A549 (cell line): ENCODE measurements at regions not wholly inside any gene's neighbourhood (a gene's known extent, or its start where the extent isn't known, plus 50 kb on each side); places are given as distances from the start of the nearest gene placed in this dataset.
"Not testable (repeated sequence)": the region's sequence is repeated elsewhere in the genome, so short reads cannot be mapped to it uniquely, and the experiment has no call there.

Experiments
- ATAC-seq, 2 experiments: fragments of 200-7000 bp in 1 of 2; fragments of >200 bp in 1 of 2; cut with Nextera tagmentation in 1 of 2; cut with Tn5 transposase in 1 of 2; 3 replicates each; pipeline versions ENCODE4 v1.8.0 to v1.9.1; 2018 to 2020; ENCODE audit warnings: mild to moderate bottlenecking in 1 of 2, moderate library complexity in 1 of 2
- CTCF ChIA-PET: fragments of 300-600 bp; sonication (Branson Sonifier 250); formaldehyde crosslinking; extraction: SDS; loops from one replicate; lab custom pipeline; 2021; ENCODE audit warnings: antibody characterized with exemption, inconsistent platforms; lab: Yijun Ruan, JAX
- POLR2A ChIA-PET: fragments of 350-600 bp; formaldehyde crosslinking; extraction: SDS; loops from one replicate; lab custom pipeline; 2021; ENCODE audit warnings: antibody characterized with exemption, inconsistent platforms; lab: Yijun Ruan, JAX
- DNase-seq, 2 experiments: peaks; one replicate each; pipeline versions ENCODE4 v3.0.0 to v3.0.0-alpha.2; 2011 to 2016; ENCODE audit warnings: low read depth in 1 of 2, low spot score in 1 of 2
- FAIRE-seq: peaks from 2 replicates; lab custom pipeline; 2011; peaks lifted over from hg19 to GRCh38; lab: Jason Lieb, UNC
- H3K27ac ChIP-seq, 2 experiments: fragments of >200 bp; sonication (Bioruptor Twin); formaldehyde crosslinking; 3 replicates each; pipeline ENCODE4 v1.5.1; 2016 to 2017
- H3K4me1 ChIP-seq: fragments of >200 bp; sonication (Bioruptor Twin); formaldehyde crosslinking; 3 replicates; pipeline ENCODE4 v1.6.1; 2016
- H3K4me2 ChIP-seq: fragments of >200 bp; sonication (Bioruptor Twin); formaldehyde crosslinking; 3 replicates; pipeline ENCODE4 v1.6.1; 2016
- H3K4me3 ChIP-seq: fragments of >200 bp; sonication (Bioruptor Twin); formaldehyde crosslinking; 3 replicates; pipeline ENCODE4 v1.5.1; 2016
- H3K9me3 ChIP-seq: fragments of >200 bp; sonication (Bioruptor Twin); formaldehyde crosslinking; 3 replicates; pipeline ENCODE4 v1.6.1; 2016
- ATOH8 ChIP-seq: fragments of 250-450 bp; sonication (Bioruptor Pico); IDR thresholded peaks from 2 replicates; pipeline ENCODE4 v1.5.0; 2020; ENCODE audit warnings: low read depth, mild to moderate bottlenecking, moderate library complexity
- CBX8 ChIP-seq: fragments of 200-600 bp; sonication (generic); IDR thresholded peaks from 2 replicates; pipeline ENCODE4 v1.6.1; 2016
- CEBPB ChIP-seq, 2 experiments: fragments of >200 bp in 1 of 2; sonication (Bioruptor Twin) in 1 of 2; formaldehyde crosslinking in 1 of 2; IDR thresholded peaks; 2 replicates each; pipeline ENCODE4 v1.6.1; 2012 to 2016
- CHD4 ChIP-seq: fragments of 200-600 bp; sonication (generic); IDR thresholded peaks from 2 replicates; pipeline ENCODE4 v1.6.1; 2016; ENCODE audit warnings: antibody characterized with exemption, mild to moderate bottlenecking, borderline replicate concordance
- CTCF ChIP-seq: fragments of >200 bp; sonication (Bioruptor Twin); formaldehyde crosslinking; IDR thresholded peaks from 3 replicates; pipeline ENCODE4 v1.5.1; 2016
- EHMT2 ChIP-seq: fragments of 200-600 bp; sonication (generic); IDR thresholded peaks from 2 replicates; pipeline ENCODE4 v1.6.1; 2016; ENCODE audit warnings: antibody characterized with exemption, low read depth, mild to moderate bottlenecking, moderate library complexity
- ESRRA ChIP-seq: fragments of 150-350 bp; IDR thresholded peaks from 2 replicates; pipeline ENCODE4 v1.6.1; 2014; ENCODE audit warnings: mild to moderate bottlenecking, low read length, borderline replicate concordance
- FOSL2 ChIP-seq, 2 experiments: fragments of 450-650 bp in 1 of 2; fragments of >200 bp in 1 of 2; sonication (Bioruptor Twin) in 1 of 2; formaldehyde crosslinking; IDR thresholded peaks; 2 replicates each; pipeline versions ENCODE4 v1.5.0 to v1.6.1; 2016 to 2020; ENCODE audit warnings: mild to moderate bottlenecking in 1 of 2, moderate library complexity in 1 of 2
- FOXS1 ChIP-seq: fragments of 250-450 bp; sonication (Bioruptor Pico); IDR thresholded peaks from 2 replicates; pipeline ENCODE4 v1.5.0; 2020; ENCODE audit warnings: mild to moderate bottlenecking, moderate library complexity
- GATA3 ChIP-seq: IDR thresholded peaks from 2 replicates; pipeline ENCODE4 v1.6.1; 2012; ENCODE audit warnings: borderline replicate concordance
- HEYL ChIP-seq: fragments of 250-450 bp; sonication (Bioruptor Pico); IDR thresholded peaks from 2 replicates; pipeline ENCODE4 v1.8.0; 2021; ENCODE audit warnings: mild to moderate bottlenecking, moderate library complexity
- JUNB ChIP-seq: fragments of >200 bp; sonication (Bioruptor Twin); formaldehyde crosslinking; IDR thresholded peaks from 2 replicates; pipeline ENCODE4 v1.6.1; 2016
- MAX ChIP-seq: IDR thresholded peaks from 2 replicates; pipeline ENCODE4 v1.6.1; 2012
- NR3C1 ChIP-seq: fragments of >200 bp; sonication (Bioruptor Twin); formaldehyde crosslinking; IDR thresholded peaks from 3 replicates; pipeline ENCODE4 v1.6.1; 2017
- PHF8 ChIP-seq: fragments of 200-600 bp; sonication (generic); IDR thresholded peaks from 2 replicates; pipeline ENCODE4 v1.6.1; 2016; ENCODE audit warnings: low read depth, mild to moderate bottlenecking, antibody characterized with exemption, moderate library complexity, borderline replicate concordance
- RCOR1 ChIP-seq: fragments of 150-350 bp; IDR thresholded peaks from 2 replicates; pipeline ENCODE4 v1.6.1; 2014; ENCODE audit warnings: antibody characterized with exemption, low read length, low read depth
- RFX5 ChIP-seq: fragments of 450-650 bp; IDR thresholded peaks from 2 replicates; pipeline ENCODE4 v1.7.1; 2014; ENCODE audit warnings: antibody characterized with exemption, mild to moderate bottlenecking, moderate library complexity
- SMC3 ChIP-seq: fragments of >200 bp; sonication (Bioruptor Twin); formaldehyde crosslinking; IDR thresholded peaks from 3 replicates; pipeline ENCODE4 v1.6.1; 2018; ENCODE audit warnings: inconsistent platforms
- SREBF2 ChIP-seq: fragments of 450-650 bp; IDR thresholded peaks from 2 replicates; pipeline ENCODE4 v1.6.1; 2014; ENCODE audit warnings: mild to moderate bottlenecking, moderate library complexity
- ZFP36 ChIP-seq: fragments of 450-650 bp; IDR thresholded peaks from 2 replicates; pipeline ENCODE4 v1.6.1; 2014; ENCODE audit warnings: borderline replicate concordance; ENCODE audit not compliant: partially characterized antibody
- ZNF302 ChIP-seq: fragments of 250-450 bp; sonication (Bioruptor Pico); IDR thresholded peaks from 2 replicates; pipeline ENCODE4 v1.9.0; 2021; ENCODE audit warnings: inconsistent platforms, mild to moderate bottlenecking, moderate library complexity
- ZSCAN20 ChIP-seq: fragments of 250-450 bp; sonication (Bioruptor Pico); IDR thresholded peaks from 2 replicates; pipeline ENCODE4 v1.8.0; 2022; ENCODE audit warnings: mild to moderate bottlenecking, moderate library complexity
- WGBS: methylation state at CpG from one replicate; pipeline ENCODE4 v1.1.6; 2017; ENCODE audit errors: missing lambda C conversion rate; 5-methylcytosine and 5-hydroxymethylcytosine counted together
- TF ChIP-seq, protein P1 (sequence below): IDR thresholded peaks from 2 replicates; pipeline ENCODE4 v1.6.1; 2012; ENCODE audit warnings: low read depth, borderline replicate concordance
- TF ChIP-seq, protein P2 (sequence below): fragments of 250-450 bp; sonication (Bioruptor Pico); IDR thresholded peaks from 2 replicates; pipeline ENCODE4 v1.5.0; 2021; ENCODE audit warnings: mild to moderate bottlenecking, moderate library complexity, borderline replicate concordance

GRCh38 chr10:18886102-18886501 is 162.5 kb upstream of the MALRD1 start:
- TF ChIP-seq ZFP36 (no peak), ZSCAN20 (CRISPR knock-in tag) (no peak), ZNF302 (no peak), GATA3 (no peak), FOXS1 (no peak), FOSL2 (IDR thresholded peaks at IDR 0.05) (no peak), FOSL2 (CRISPR knock-in tag; IDR thresholded peaks at IDR 0.05) (no peak), MAX (no peak)
- H3K4me3 ChIP-seq = no peak overlapping the region
- FAIRE-seq = no peak
- no peak overlapping the region for H3K4me2 ChIP-seq
- no peak for DNase-seq
- POLR2A ChIA-PET = no interaction called here
- WGBS = 13% methylated on average over 7 of the region's 7 CpGs
- H3K4me1 ChIP-seq = no peaks in the 10 kb centered on the region
- H3K27ac ChIP-seq = no peak overlapping the region
- CTCF ChIA-PET = no interaction called here
- no peak for ATAC-seq
- H3K9me3 ChIP-seq = no peaks in the 10 kb centered on the region

DNA sequence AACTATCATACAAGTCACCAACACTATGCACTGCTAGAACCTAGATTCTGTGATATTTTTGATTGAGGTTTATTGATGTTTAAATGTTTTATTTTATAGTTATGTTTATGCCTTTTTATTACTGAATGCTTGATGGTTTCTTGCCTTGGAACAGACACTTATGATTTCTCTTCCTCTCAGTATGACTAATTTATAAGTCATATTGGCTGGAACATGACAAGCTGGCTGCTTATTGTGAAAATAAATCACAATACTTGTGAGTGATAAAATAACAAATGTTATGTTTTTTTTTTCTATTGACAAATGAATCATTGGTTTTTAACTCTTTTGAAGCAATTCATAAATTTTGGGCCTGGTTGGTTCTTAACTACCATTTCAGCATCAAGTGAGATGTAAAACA is 142.0 kb upstream of the MALRD1 start:
- TF ChIP-seq ATOH8 (CRISPR knock-in tag) (no peak), PHF8 (no peak), ESRRA (no peak), NR3C1 (no peak), RCOR1 (no peak), EHMT2 (no peak), RFX5 (no peak), HEYL (no peak), GATA3 (no peak)
- TF ChIP-seq, all 56 proteins: peak for 0
- Histone ChIP-seq H3K4me3 (no peak overlapping the region), H3K4me2 (no peak overlapping the region), H3K9me3 (no peaks in the 10 kb centered on the region), H3K4me1 (no peaks in the 10 kb centered on the region), H3K27ac (no peak overlapping the region)
- ATAC-seq (no peak), DNase-seq (no peak), FAIRE-seq (no peak)
- ChIA-PET CTCF (no interaction called here), POLR2A (no interaction called here)

DNA sequence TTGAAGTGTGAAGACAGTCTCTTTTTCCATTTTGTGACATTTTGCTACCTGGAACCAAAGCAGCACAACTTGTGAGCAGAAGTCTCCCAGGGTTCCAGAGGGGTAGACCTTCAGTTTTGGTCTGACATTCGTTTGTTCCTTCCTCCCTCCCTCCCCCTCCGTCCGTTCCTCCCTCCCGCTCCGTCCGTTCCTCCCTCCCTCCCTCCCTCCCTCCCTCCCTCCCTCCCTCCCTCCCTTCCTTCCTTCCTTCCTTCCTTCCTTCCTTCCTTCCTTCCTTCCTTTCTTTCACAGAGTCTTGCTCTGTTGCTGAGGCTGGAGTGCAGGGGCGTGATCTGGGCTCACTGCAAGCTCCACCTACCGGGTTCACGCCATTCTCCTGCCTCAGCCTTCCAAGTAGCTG is 131.2 kb upstream of the MALRD1 start:
- H3K27ac ChIP-seq, H3K4me3 ChIP-seq, H3K4me1 ChIP-seq, CTCF ChIA-PET, FAIRE-seq, H3K9me3 ChIP-seq, H3K4me2 ChIP-seq, DNase-seq, POLR2A ChIA-PET, ATAC-seq: not testable (repeated sequence)
- WGBS = 3% methylated on average over 4 of the region's 9 CpGs

- Histone ChIP-seq H3K9me3 (no peaks in the 10 kb centered on the region), H3K27ac (no peak overlapping the region), H3K4me2 (no peak overlapping the region), H3K4me3 (no peak overlapping the region), H3K4me1 (no peaks in the 10 kb centered on the region)
- FAIRE-seq (no peak), ATAC-seq (peak; percentile 38 to 84), DNase-seq (peak in 1 of 2 experiments; percentile 24)
- TF ChIP-seq CHD4 = no peak
- no peak for TF ChIP-seq FOSL2 (IDR thresholded peaks at IDR 0.05)
- 0 out of 2 replicates have a peak, but pooled peaks have one; percentile 35 for TF ChIP-seq FOSL2 (CRISPR knock-in tag; IDR thresholded peaks at IDR 0.05)
- no peak for TF ChIP-seq CEBPB (IDR thresholded peaks at IDR 0.05)
- POLR2A ChIA-PET = no interaction called here
- WGBS = 10% methylated on average over 4 of the region's 4 CpGs
- CTCF ChIA-PET = no interaction called here
Measured at GRCh38 chr10:18918532-18918931, 130.1 kb upstream of the MALRD1 start.

DNA sequence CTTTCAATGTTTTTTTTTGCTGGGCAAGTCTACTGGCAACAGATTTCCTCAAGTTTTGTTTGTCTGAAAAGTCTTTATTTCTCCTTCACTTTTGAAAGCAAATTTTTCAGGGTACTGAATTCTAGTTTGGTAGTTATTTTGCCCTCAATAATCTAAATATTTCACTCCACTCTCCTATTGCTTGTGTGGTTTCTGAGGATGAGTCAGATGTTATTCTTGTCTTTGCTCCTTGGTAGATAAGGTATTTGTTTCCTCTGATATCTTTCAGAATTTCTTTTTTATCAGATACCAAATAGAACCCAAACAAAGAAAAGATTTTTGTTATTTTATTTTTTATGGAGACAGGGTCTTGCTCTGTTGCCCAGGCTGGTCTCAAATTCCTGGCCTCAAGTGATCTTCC is 99.2 kb upstream of the MALRD1 start:
- no peak for FAIRE-seq
- no peak for ATAC-seq
- no peak overlapping the region for H3K4me2 ChIP-seq
- CTCF ChIA-PET = no interaction called here
- H3K4me1 ChIP-seq = no peaks in the 10 kb centered on the region
- no peak overlapping the region for H3K27ac ChIP-seq
- POLR2A ChIA-PET = no interaction called here
- no peak for DNase-seq
- H3K9me3 ChIP-seq = no peaks in the 10 kb centered on the region
- H3K4me3 ChIP-seq = no peak overlapping the region
- TF ChIP-seq ESRRA (no peak), SMC3 (no peak), MAX (no peak), SREBF2 (no peak), JUNB (no peak), CBX8 (no peak), CTCF (no peak)
- TF ChIP-seq, protein P1, sequence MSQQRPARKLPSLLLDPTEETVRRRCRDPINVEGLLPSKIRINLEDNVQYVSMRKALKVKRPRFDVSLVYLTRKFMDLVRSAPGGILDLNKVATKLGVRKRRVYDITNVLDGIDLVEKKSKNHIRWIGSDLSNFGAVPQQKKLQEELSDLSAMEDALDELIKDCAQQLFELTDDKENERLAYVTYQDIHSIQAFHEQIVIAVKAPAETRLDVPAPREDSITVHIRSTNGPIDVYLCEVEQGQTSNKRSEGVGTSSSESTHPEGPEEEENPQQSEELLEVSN = no peak
- TF ChIP-seq, protein P2, sequence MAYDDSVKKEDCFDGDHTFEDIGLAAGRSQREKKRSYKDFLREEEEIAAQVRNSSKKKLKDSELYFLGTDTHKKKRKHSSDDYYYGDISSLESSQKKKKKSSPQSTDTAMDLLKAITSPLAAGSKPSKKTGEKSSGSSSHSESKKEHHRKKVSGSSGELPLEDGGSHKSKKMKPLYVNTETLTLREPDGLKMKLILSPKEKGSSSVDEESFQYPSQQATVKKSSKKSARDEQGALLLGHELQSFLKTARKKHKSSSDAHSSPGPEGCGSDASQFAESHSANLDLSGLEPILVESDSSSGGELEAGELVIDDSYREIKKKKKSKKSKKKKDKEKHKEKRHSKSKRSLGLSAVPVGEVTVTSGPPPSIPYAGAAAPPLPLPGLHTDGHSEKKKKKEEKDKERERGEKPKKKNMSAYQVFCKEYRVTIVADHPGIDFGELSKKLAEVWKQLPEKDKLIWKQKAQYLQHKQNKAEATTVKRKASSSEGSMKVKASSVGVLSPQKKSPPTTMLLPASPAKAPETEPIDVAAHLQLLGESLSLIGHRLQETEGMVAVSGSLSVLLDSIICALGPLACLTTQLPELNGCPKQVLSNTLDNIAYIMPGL = no peak
